ENCODE measurements at regions not wholly inside any gene's neighbourhood (a gene's known extent, or its start where the extent isn't known, plus 50 kb on each side); places are given as distances from the start of the nearest gene placed in this dataset.

DNA sequence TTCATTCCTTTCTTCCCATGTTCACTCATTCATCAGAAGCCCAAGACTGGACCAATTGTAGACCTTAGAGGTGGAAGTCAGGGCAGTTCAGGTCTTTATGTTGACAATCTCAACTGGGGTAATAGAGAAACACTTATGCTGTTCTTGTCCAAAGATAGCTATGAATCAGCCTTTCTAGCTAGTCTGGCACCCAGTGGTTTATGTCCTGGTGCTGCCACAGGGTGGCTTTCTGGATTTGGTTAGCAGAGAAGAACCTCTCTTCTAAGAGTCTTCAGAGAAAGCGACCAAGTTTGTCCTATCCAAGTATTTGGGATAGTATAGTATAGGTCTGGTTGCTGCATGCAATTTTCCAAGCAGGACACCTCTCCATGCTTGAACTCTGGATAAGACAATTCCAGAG, 83.3 kb downstream of the NOG start:
- Histone ChIP-seq H3K79me2 (ENCODE audit: insufficient read depth) (no peaks in the 10 kb centered on the region), H3K9ac (no peak overlapping the region), H3K4me3 (no peak overlapping the region), H3K9me3 (ENCODE audit: low read depth) (no peaks in the 10 kb centered on the region), H4K20me1 (ENCODE audit: insufficient read depth) (no peaks in the 10 kb centered on the region), H3K4me2 (ENCODE audit: unreplicated experiment) (no peak overlapping the region), H3F3A (ENCODE audit: insufficient read depth) (peaks cover 21% of the 10 kb centered on the region), H3K27ac (no peak overlapping the region), H2AFZ (no peak overlapping the region), H3K27me3 (replicated peaks; ENCODE audit: insufficient read depth) (peaks cover 53% of the 10 kb centered on the region), H3K4me1 (ENCODE audit: insufficient read depth) (peaks cover 33% of the 10 kb centered on the region), H3K9me2 (ENCODE audit: insufficient read depth) (no peaks in the 10 kb centered on the region), H3K36me3 (ENCODE audit: low read depth) (no peaks in the 10 kb centered on the region)
- in situ Hi-C loops (cut with MboI), result no loop called here
- DNase-seq, result peak; percentile 62
- 38 to 73% methylated on average over 1 of the region's 1 CpG for WGBS, 2 experiments (ENCODE audit: low coverage in 1 of 2, low lambda C conversion rate in 2 of 2, missing lambda C conversion rate in 2 of 2)
- TF ChIP-seq EZH2phosphoT487 (IDR thresholded peaks at IDR 0.05; ENCODE audit: insufficient read depth, low read depth), result no peak
- TF ChIP-seq EZH2 (IDR thresholded peaks at IDR 0.05; ENCODE audit: insufficient read depth, poor library complexity, severe bottlenecking), result no peak

DNA sequence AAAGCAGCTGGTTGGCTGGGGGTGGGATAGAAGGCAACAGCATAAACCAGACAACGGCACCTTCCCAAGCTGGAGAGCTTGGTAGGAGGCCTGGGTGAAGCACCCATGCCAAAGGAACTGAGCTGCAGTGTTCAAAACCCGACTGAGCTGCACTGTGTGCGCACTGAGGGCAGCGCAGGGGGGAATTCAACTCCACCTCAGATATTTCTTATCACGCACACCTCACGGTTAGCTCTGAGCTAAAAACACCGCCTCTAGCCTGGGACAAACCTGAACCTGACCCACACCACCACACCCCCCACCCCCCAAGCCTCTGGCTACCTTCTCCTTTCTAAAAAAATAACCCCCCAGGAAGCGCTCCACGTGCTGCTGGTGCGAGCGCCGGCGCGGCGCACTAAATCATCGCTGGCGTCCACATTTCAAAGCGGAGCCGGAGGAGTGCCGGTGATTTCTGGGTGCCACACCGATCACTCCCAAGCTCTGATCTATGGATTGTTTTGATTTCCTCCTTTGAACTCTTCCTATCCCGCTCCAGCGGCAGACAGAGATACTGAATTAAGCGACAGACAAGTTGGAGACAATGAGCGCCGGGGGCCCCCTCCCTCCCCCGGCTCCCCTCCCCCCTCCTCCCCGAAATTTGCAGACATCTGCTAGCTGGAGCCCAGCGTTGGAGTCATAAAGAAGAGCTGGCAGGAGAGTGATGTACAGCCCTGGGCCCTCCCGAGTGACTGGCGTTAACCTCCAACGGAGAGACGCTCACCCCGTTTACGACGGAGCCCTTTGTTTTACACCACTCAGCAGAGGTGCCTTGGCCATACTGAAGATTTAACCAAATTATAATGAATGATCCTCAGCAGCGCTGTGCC, 85.0 kb downstream of the NOG start:
- Histone ChIP-seq H3K27ac (no peak overlapping the region), H2AFZ (peak overlapping the region; percentile 41), H3K36me3 (ENCODE audit: low read depth) (no peaks in the 10 kb centered on the region), H3K9ac (no peak overlapping the region), H3K4me1 (ENCODE audit: insufficient read depth) (peaks cover 42% of the 10 kb centered on the region), H3K9me2 (ENCODE audit: insufficient read depth) (no peaks in the 10 kb centered on the region), H3K4me2 (ENCODE audit: unreplicated experiment) (peak overlapping the region; percentile 75), H3K27me3 (replicated peaks; ENCODE audit: insufficient read depth) (peaks cover 47% of the 10 kb centered on the region), H3F3A (ENCODE audit: insufficient read depth) (peaks cover 28% of the 10 kb centered on the region), H4K20me1 (ENCODE audit: insufficient read depth) (no peaks in the 10 kb centered on the region), H3K79me2 (ENCODE audit: insufficient read depth) (no peaks in the 10 kb centered on the region), H3K4me3 (peak overlapping the region; percentile 56), H3K9me3 (ENCODE audit: low read depth) (no peaks in the 10 kb centered on the region)
- 12 to 18% methylated on average over 26 to 37 of the region's 37 CpGs for WGBS, 2 experiments (ENCODE audit: low coverage in 1 of 2, low lambda C conversion rate in 2 of 2, missing lambda C conversion rate in 2 of 2)
- DNase-seq, result peak; percentile 47
- peak; percentile 57 for TF ChIP-seq EZH2 (IDR thresholded peaks at IDR 0.05; ENCODE audit: insufficient read depth, poor library complexity, severe bottlenecking)
- TF ChIP-seq EZH2phosphoT487 (IDR thresholded peaks at IDR 0.05; ENCODE audit: insufficient read depth, low read depth), result no peak
- in situ Hi-C loops (cut with MboI), result no loop called here

DNA sequence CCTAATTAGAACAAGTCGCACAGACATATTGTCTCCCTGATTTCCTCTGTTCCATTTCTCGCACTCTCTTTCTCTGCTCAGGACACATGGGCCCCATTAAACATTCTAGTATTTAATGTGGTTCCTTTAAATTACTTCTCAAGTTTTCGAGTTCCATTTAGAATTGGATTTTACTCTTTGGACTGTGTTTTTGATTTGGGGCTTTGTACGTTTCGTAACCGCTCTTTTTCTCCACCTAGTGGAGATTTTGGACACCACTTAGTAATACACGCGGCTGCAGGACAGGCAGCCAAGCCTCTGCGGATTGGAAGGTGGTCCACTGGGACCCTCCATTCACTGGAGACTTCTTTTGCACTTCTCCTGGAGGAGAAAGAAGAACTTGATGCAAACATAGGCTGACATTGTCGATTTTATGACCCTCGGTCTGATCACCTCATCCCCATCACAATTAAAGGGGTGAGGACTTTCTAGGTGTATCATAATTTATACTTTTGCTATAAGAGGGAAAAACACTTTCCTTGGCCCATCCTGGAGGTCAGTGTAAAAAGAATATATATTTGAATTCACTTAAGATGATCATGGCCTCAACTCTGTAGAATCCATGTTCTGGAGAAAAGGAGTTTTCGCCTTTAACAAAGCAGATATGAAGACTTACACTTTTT, 85.7 kb downstream of the NOG start:
- H3K36me3 ChIP-seq (ENCODE audit: low read depth), result no peaks in the 10 kb centered on the region
- H3K79me2 ChIP-seq (ENCODE audit: insufficient read depth), result no peaks in the 10 kb centered on the region
- peaks cover 46% of the 10 kb centered on the region for H3K27me3 ChIP-seq (replicated peaks; ENCODE audit: insufficient read depth)
- WGBS, 2 experiments (ENCODE audit: low coverage in 1 of 2, low lambda C conversion rate in 2 of 2, missing lambda C conversion rate in 2 of 2), result 9 to 10% methylated on average over 12 of the region's 12 CpGs
- H3K27ac ChIP-seq, result no peak overlapping the region
- H3K4me3 ChIP-seq, result peak overlapping the region; percentile 56
- H3K9me2 ChIP-seq (ENCODE audit: insufficient read depth), result no peaks in the 10 kb centered on the region
- H4K20me1 ChIP-seq (ENCODE audit: insufficient read depth), result no peaks in the 10 kb centered on the region
- H3K9me3 ChIP-seq (ENCODE audit: low read depth), result no peaks in the 10 kb centered on the region
- H2AFZ ChIP-seq, result peak overlapping the region; percentile 41
- in situ Hi-C loops (cut with MboI), result no loop called here
- peaks cover 28% of the 10 kb centered on the region for H3F3A ChIP-seq (ENCODE audit: insufficient read depth)
- TF ChIP-seq EZH2phosphoT487 (IDR thresholded peaks at IDR 0.05; ENCODE audit: insufficient read depth, low read depth) (no peak), EZH2 (IDR thresholded peaks at IDR 0.05; ENCODE audit: insufficient read depth, poor library complexity, severe bottlenecking) (no peak)
- peak overlapping the region; percentile 75 for H3K4me2 ChIP-seq (ENCODE audit: unreplicated experiment)
- H3K9ac ChIP-seq, result no peak overlapping the region
- peak; percentile 67 for DNase-seq
- peaks cover 42% of the 10 kb centered on the region for H3K4me1 ChIP-seq (ENCODE audit: insufficient read depth)

DNA sequence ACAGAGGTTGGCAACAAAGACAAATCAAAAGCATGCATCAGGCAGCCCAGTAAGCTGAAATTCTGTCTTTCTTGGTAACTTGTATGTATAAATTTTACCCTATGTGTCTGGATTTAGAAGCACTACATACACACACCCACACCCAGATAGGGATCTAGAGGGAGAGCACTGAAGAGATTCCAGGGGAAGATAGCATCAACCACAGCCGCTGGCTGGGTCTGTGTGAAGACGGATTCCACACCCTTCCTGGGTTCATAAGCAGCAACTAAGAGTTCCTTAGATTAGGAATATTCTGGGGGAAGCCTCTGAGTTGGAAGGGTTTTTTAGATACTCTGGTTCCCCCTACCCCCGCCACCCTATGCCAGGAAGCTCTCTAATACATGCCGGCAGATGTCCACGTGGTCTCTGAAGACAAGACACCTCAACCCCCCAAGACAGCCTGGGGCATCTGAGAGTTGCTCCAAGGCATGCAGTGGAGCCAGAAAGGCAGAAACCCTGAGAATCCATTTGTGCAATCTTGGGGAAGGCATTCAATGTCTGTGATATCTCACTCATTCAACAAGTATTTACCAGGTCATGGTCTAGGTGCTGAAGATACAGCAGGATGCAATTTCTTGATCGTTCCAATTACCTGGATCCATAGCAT, 86.4 kb downstream of the NOG start:
- H3K9me3 ChIP-seq (ENCODE audit: low read depth), result no peaks in the 10 kb centered on the region
- H3K4me3 ChIP-seq, result no peak overlapping the region
- no peak for TF ChIP-seq EZH2 (IDR thresholded peaks at IDR 0.05; ENCODE audit: insufficient read depth, poor library complexity, severe bottlenecking)
- no peak for TF ChIP-seq EZH2phosphoT487 (IDR thresholded peaks at IDR 0.05; ENCODE audit: insufficient read depth, low read depth)
- peak overlapping the region; percentile 26 for H3K4me2 ChIP-seq (ENCODE audit: unreplicated experiment)
- H3K27me3 ChIP-seq (replicated peaks; ENCODE audit: insufficient read depth), result peaks cover 40% of the 10 kb centered on the region
- H4K20me1 ChIP-seq (ENCODE audit: insufficient read depth), result no peaks in the 10 kb centered on the region
- no peaks in the 10 kb centered on the region for H3K36me3 ChIP-seq (ENCODE audit: low read depth)
- H2AFZ ChIP-seq, result no peak overlapping the region
- in situ Hi-C loops (cut with MboI), result no loop called here
- 47 to 63% methylated on average over 6 of the region's 6 CpGs for WGBS, 2 experiments (ENCODE audit: low coverage in 1 of 2, low lambda C conversion rate in 2 of 2, missing lambda C conversion rate in 2 of 2)
- peak; percentile 22 for DNase-seq
- peaks cover 42% of the 10 kb centered on the region for H3K4me1 ChIP-seq (ENCODE audit: insufficient read depth)
- no peaks in the 10 kb centered on the region for H3K79me2 ChIP-seq (ENCODE audit: insufficient read depth)
- H3K9ac ChIP-seq, result no peak overlapping the region
- H3K27ac ChIP-seq, result no peak overlapping the region
- H3K9me2 ChIP-seq (ENCODE audit: insufficient read depth), result no peaks in the 10 kb centered on the region
- H3F3A ChIP-seq (ENCODE audit: insufficient read depth), result peaks cover 28% of the 10 kb centered on the region
